NCI-H2227 (cell line): ENCODE measurements at regions not wholly inside any gene's neighbourhood (a gene's known extent, or its start where the extent isn't known, plus 50 kb on each side); places are given as distances from the start of the nearest gene placed in this dataset.
"Not testable (repeated sequence)": the region's sequence is repeated elsewhere in the genome, so short reads cannot be mapped to it uniquely, and the experiment has no call there.

Experiments used
- DNase-seq: peaks from one replicate; lab custom pipeline; 2025; ENCODE audit not compliant: unreplicated experiment; lab: John Stamatoyannopoulos, UW

GRCh38 chr12:127038761-127039160, 1228.2 kb upstream of the TMEM132C start:
- DNase-seq: no peak

- DNase-seq: no peak
These were observed 1224.9 kb upstream of the TMEM132C start for GRCh38 chr12:127041985-127042625.

- DNase-seq: no peak
These were observed 1223.2 kb upstream of the TMEM132C start for GRCh38 chr12:127043731-127044130.

- no peak for DNase-seq
These were observed 1222.1 kb upstream of the TMEM132C start for GRCh38 chr12:127044836-127045235.

- DNase-seq: no peak
These were observed 1220.5 kb upstream of the TMEM132C start for GRCh38 chr12:127046467-127046866.

GRCh38 chr12:127048057-127048456, 1218.9 kb upstream of the TMEM132C start:
- no peak for DNase-seq

- not testable (repeated sequence) for DNase-seq
These were observed 1218.4 kb upstream of the TMEM132C start for GRCh38 chr12:127048525-127048924.

- no peak for DNase-seq
These were observed 1215.8 kb upstream of the TMEM132C start for GRCh38 chr12:127051139-127051538.

GRCh38 chr12:127052511-127053232, 1214.3 kb upstream of the TMEM132C start:
- DNase-seq: no peak

- peak; percentile 8 for DNase-seq
These were observed 1212.4 kb upstream of the TMEM132C start for GRCh38 chr12:127054531-127054930.

- DNase-seq: peak; percentile 89
These were observed 1206.6 kb upstream of the TMEM132C start for GRCh38 chr12:127060310-127060847.

- DNase-seq: no peak
These were observed 1206.0 kb upstream of the TMEM132C start for GRCh38 chr12:127060933-127061332.

- peak; percentile 66 for DNase-seq
These were observed 1203.5 kb upstream of the TMEM132C start for GRCh38 chr12:127063339-127064072.

- no peak for DNase-seq
These were observed 1202.8 kb upstream of the TMEM132C start for GRCh38 chr12:127064207-127064606.

- DNase-seq: no peak
These were observed 1201.4 kb upstream of the TMEM132C start for GRCh38 chr12:127065595-127065994.

GRCh38 chr12:127070515-127071157, 1196.3 kb upstream of the TMEM132C start:
- DNase-seq: no peak

- DNase-seq: no peak
These were observed 1192.8 kb upstream of the TMEM132C start for GRCh38 chr12:127074161-127074560.

- no peak for DNase-seq
These were observed 1191.0 kb upstream of the TMEM132C start for GRCh38 chr12:127075981-127076380.

- no peak for DNase-seq
These were observed 1189.5 kb upstream of the TMEM132C start for GRCh38 chr12:127077262-127078045.

GRCh38 chr12:127078577-127079350, 1188.2 kb upstream of the TMEM132C start:
- DNase-seq: no peak
